H7 (cell line): ENCODE measurements at regions not wholly inside any gene's neighbourhood (a gene's known extent, or its start where the extent isn't known, plus 50 kb on each side); places are given as distances from the start of the nearest gene placed in this dataset.
A peak's percentile ranks its signal among the peaks of the same experiment; 100 is the strongest.

Experiments used
- DNase-seq: peaks from one replicate; pipeline ENCODE4 v3.0.0; 2012
- H3K27me3 ChIP-seq: 2 replicates; pipeline ENCODE4 v1.6.0; 2011; ENCODE audit warnings: mild to moderate bottlenecking, low read length; ENCODE audit not compliant: control insufficient read depth, insufficient read depth
- H3K36me3 ChIP-seq: replicated peaks from 2 replicates; pipeline ENCODE4 v1.5.1; 2011; ENCODE audit warnings: low read length; ENCODE audit not compliant: control insufficient read depth, insufficient read depth
- H3K4me3 ChIP-seq: 2 replicates; pipeline ENCODE4 v1.5.1; 2011; ENCODE audit warnings: low read depth, mild to moderate bottlenecking, control low read depth, low read length, moderate library complexity; ENCODE audit not compliant: insufficient read depth

- no peaks in the 10 kb centered on the region for H3K36me3 ChIP-seq
- no peaks in the 10 kb centered on the region for H3K27me3 ChIP-seq
- peak; percentile 40 for DNase-seq
- H3K4me3 ChIP-seq = no peak overlapping the region
Observed at GRCh38 chr15:39213385-39213840, 367.5 kb upstream of the THBS1 start.

GRCh38 chr15:39215015-39215414 is 365.9 kb upstream of the THBS1 start:
- no peak for DNase-seq

GRCh38 chr15:39216816-39217215 is 364.1 kb upstream of the THBS1 start:
- H3K4me3 ChIP-seq = no peak overlapping the region
- DNase-seq = no peak
- H3K27me3 ChIP-seq = no peaks in the 10 kb centered on the region
- H3K36me3 ChIP-seq = no peaks in the 10 kb centered on the region

More at GRCh38 chr15:39215015-39215414, 365.9 kb upstream of the THBS1 start:
- H3K4me3 ChIP-seq = no peak overlapping the region
- no peaks in the 10 kb centered on the region for H3K36me3 ChIP-seq
- no peaks in the 10 kb centered on the region for H3K27me3 ChIP-seq

GRCh38 chr15:39219608-39220007 is 361.3 kb upstream of the THBS1 start:
- H3K4me3 ChIP-seq = no peak overlapping the region
- no peaks in the 10 kb centered on the region for H3K36me3 ChIP-seq
- no peaks in the 10 kb centered on the region for H3K27me3 ChIP-seq
- no peak for DNase-seq

GRCh38 chr15:39226169-39226937 is 354.5 kb upstream of the THBS1 start:
- Histone ChIP-seq H3K4me3 (no peak overlapping the region), H3K27me3 (no peaks in the 10 kb centered on the region), H3K36me3 (no peaks in the 10 kb centered on the region)
- no peak for DNase-seq

- no peaks in the 10 kb centered on the region for H3K36me3 ChIP-seq
- no peaks in the 10 kb centered on the region for H3K27me3 ChIP-seq
- no peak overlapping the region for H3K4me3 ChIP-seq
Observed at GRCh38 chr15:39227001-39227400, 353.9 kb upstream of the THBS1 start.

GRCh38 chr15:39228889-39229288 is 352.0 kb upstream of the THBS1 start:
- Histone ChIP-seq H3K27me3 (no peaks in the 10 kb centered on the region), H3K36me3 (no peaks in the 10 kb centered on the region), H3K4me3 (no peak overlapping the region)
- DNase-seq = no peak

More at GRCh38 chr15:39227001-39227400, 353.9 kb upstream of the THBS1 start:
- no peak for DNase-seq

- Histone ChIP-seq H3K27me3 (no peaks in the 10 kb centered on the region), H3K36me3 (no peaks in the 10 kb centered on the region), H3K4me3 (no peak overlapping the region)
- DNase-seq = no peak
Observed at GRCh38 chr15:39230205-39230907, 350.5 kb upstream of the THBS1 start.

GRCh38 chr15:39230908-39231285 is 350.0 kb upstream of the THBS1 start:
- H3K4me3 ChIP-seq = no peak overlapping the region
- DNase-seq = no peak
- no peaks in the 10 kb centered on the region for H3K36me3 ChIP-seq
- no peaks in the 10 kb centered on the region for H3K27me3 ChIP-seq

GRCh38 chr15:39232512-39232911 is 348.4 kb upstream of the THBS1 start:
- no peaks in the 10 kb centered on the region for H3K36me3 ChIP-seq
- no peak for DNase-seq
- no peaks in the 10 kb centered on the region for H3K27me3 ChIP-seq
- no peak overlapping the region for H3K4me3 ChIP-seq

- Histone ChIP-seq H3K36me3 (no peaks in the 10 kb centered on the region), H3K27me3 (no peaks in the 10 kb centered on the region), H3K4me3 (no peak overlapping the region)
- DNase-seq = no peak
Observed at GRCh38 chr15:39235084-39235795, 345.6 kb upstream of the THBS1 start.

- DNase-seq = no peak
- Histone ChIP-seq H3K4me3 (no peak overlapping the region), H3K27me3 (no peaks in the 10 kb centered on the region), H3K36me3 (no peaks in the 10 kb centered on the region)
Observed at GRCh38 chr15:39236375-39236774, 344.5 kb upstream of the THBS1 start.

GRCh38 chr15:39238443-39238842 is 342.4 kb upstream of the THBS1 start:
- H3K36me3 ChIP-seq = no peaks in the 10 kb centered on the region
- no peak for DNase-seq
- no peak overlapping the region for H3K4me3 ChIP-seq
- no peaks in the 10 kb centered on the region for H3K27me3 ChIP-seq

GRCh38 chr15:39239562-39239961 is 341.3 kb upstream of the THBS1 start:
- no peak overlapping the region for H3K4me3 ChIP-seq
- no peaks in the 10 kb centered on the region for H3K36me3 ChIP-seq
- H3K27me3 ChIP-seq = no peaks in the 10 kb centered on the region
- DNase-seq = no peak

- H3K27me3 ChIP-seq = no peaks in the 10 kb centered on the region
- no peak for DNase-seq
- H3K4me3 ChIP-seq = no peak overlapping the region
- H3K36me3 ChIP-seq = no peaks in the 10 kb centered on the region
Observed at GRCh38 chr15:39242345-39242744, 338.5 kb upstream of the THBS1 start.
